GM19467 (cell line): ENCODE measurements at regions not wholly inside any gene's neighbourhood (a gene's known extent, or its start where the extent isn't known, plus 50 kb on each side); places are given as distances from the start of the nearest gene placed in this dataset.

ENCODE experiments used
- ATAC-seq: cut with Tn5 transposase; IDR thresholded peaks from one replicate; pipeline ENCODE4 v1.9.1; 2021; ENCODE audit warnings: mild to moderate bottlenecking, moderate library complexity; ENCODE audit not compliant: unreplicated experiment

GRCh38 chr1:168913711-168914463 is 184.9 kb upstream of the DPT start:
- no peak for ATAC-seq

- ATAC-seq: no peak
These were observed 188.3 kb upstream of the DPT start for GRCh38 chr1:168917309-168917708.

GRCh38 chr1:168917796-168918195 is 188.7 kb upstream of the ATP1B1 start:
- ATAC-seq: no peak

GRCh38 chr1:168918860-168919741 is 187.4 kb upstream of the ATP1B1 start:
- no peak for ATAC-seq

GRCh38 chr1:168920456-168921094 is 185.9 kb upstream of the ATP1B1 start:
- ATAC-seq: no peak

GRCh38 chr1:168921629-168922028 is 184.9 kb upstream of the ATP1B1 start:
- no peak for ATAC-seq

- ATAC-seq: no peak
These were observed 182.9 kb upstream of the ATP1B1 start for GRCh38 chr1:168923521-168924136.

- ATAC-seq: no peak
These were observed 181.5 kb upstream of the ATP1B1 start for GRCh38 chr1:168924976-168925375.

- ATAC-seq: no peak
These were observed 180.3 kb upstream of the ATP1B1 start for GRCh38 chr1:168926236-168926635.

GRCh38 chr1:168932539-168932938 is 174.0 kb upstream of the ATP1B1 start:
- no peak for ATAC-seq

- no peak for ATAC-seq
These were observed 173.2 kb upstream of the ATP1B1 start for GRCh38 chr1:168933141-168933805.

GRCh38 chr1:168939110-168939946 is 167.2 kb upstream of the ATP1B1 start:
- no peak for ATAC-seq

- ATAC-seq: no peak
These were observed 166.6 kb upstream of the ATP1B1 start for GRCh38 chr1:168939947-168940223.

GRCh38 chr1:168941640-168942039 is 164.8 kb upstream of the ATP1B1 start:
- no peak for ATAC-seq

- ATAC-seq: no peak
These were observed 164.3 kb upstream of the ATP1B1 start for GRCh38 chr1:168942165-168942564.

- no peak for ATAC-seq
These were observed 160.6 kb upstream of the ATP1B1 start for GRCh38 chr1:168945870-168946269.

GRCh38 chr1:168947041-168947440 is 159.4 kb upstream of the ATP1B1 start:
- no peak for ATAC-seq

- no peak for ATAC-seq
These were observed 156.8 kb upstream of the ATP1B1 start for GRCh38 chr1:168949672-168950071.

- no peak for ATAC-seq
These were observed 148.7 kb upstream of the ATP1B1 start for GRCh38 chr1:168957818-168958217.
